H9 (cell line): ENCODE measurements at regions not wholly inside any gene's neighbourhood (a gene's known extent, or its start where the extent isn't known, plus 50 kb on each side); places are given as distances from the start of the nearest gene placed in this dataset.

ENCODE experiments used
- DNase-seq: peaks from one replicate; pipeline ENCODE4 v3.0.0-alpha.2; 2017
- H2AFZ ChIP-seq: one replicate; pipeline ENCODE4 v1.6.1; 2013; ENCODE audit warnings: mild to moderate bottlenecking, low read length, control low read depth, moderate library complexity
- H2AK5ac ChIP-seq: 2 replicates; pipeline ENCODE4 v1.6.1; 2013; ENCODE audit warnings: low read length, control low read depth, mixed read lengths; ENCODE audit not compliant: insufficient read length
- H2BK120ac ChIP-seq: one replicate; pipeline ENCODE4 v1.6.1; 2013; ENCODE audit warnings: low read depth, mild to moderate bottlenecking, low read length, control low read depth, inconsistent platforms; ENCODE audit not compliant: poor library complexity, severe bottlenecking
- H2BK12ac ChIP-seq: 2 replicates; pipeline ENCODE4 v1.6.1; 2013; ENCODE audit warnings: low read length, control low read depth, mixed read lengths, low read depth; ENCODE audit not compliant: insufficient read length
- H2BK15ac ChIP-seq: 2 replicates; pipeline ENCODE4 v1.6.1; 2013; ENCODE audit warnings: low read depth, low read length, control low read depth
- H2BK20ac ChIP-seq: one replicate; pipeline ENCODE4 v1.6.1; 2013; ENCODE audit warnings: low read depth, mild to moderate bottlenecking, low read length, control low read depth, inconsistent platforms; ENCODE audit not compliant: poor library complexity, severe bottlenecking
- H2BK5ac ChIP-seq: 2 replicates; pipeline ENCODE4 v1.6.1; 2013; ENCODE audit warnings: low read length, control low read depth, mixed read lengths; ENCODE audit not compliant: insufficient read length
- H3K14ac ChIP-seq: 2 replicates; pipeline ENCODE4 v1.6.1; 2013; ENCODE audit warnings: low read length, control low read depth; ENCODE audit not compliant: insufficient read depth
- H3K18ac ChIP-seq: 2 replicates; pipeline ENCODE4 v1.6.1; 2013; ENCODE audit warnings: low read depth, mild to moderate bottlenecking, mixed read lengths, low read length, control low read depth; ENCODE audit not compliant: insufficient read length
- H3K23ac ChIP-seq: 2 replicates; pipeline ENCODE4 v1.6.1; 2013; ENCODE audit warnings: low read length, control low read depth, mixed read lengths, low read depth; ENCODE audit not compliant: insufficient read length
- H3K23me2 ChIP-seq: 2 replicates; pipeline ENCODE4 v1.6.1; 2013; ENCODE audit warnings: low read depth, mild to moderate bottlenecking, mixed read lengths, low read length, control low read depth; ENCODE audit not compliant: insufficient read length, poor library complexity, severe bottlenecking
- H3K27ac ChIP-seq: 2 replicates; pipeline ENCODE4 v1.5.1; 2013; ENCODE audit warnings: low read length, control low read depth, mixed read lengths, low read depth; ENCODE audit not compliant: insufficient read length
- H3K27me3 ChIP-seq: 2 replicates; pipeline ENCODE4 v1.6.1; 2013; ENCODE audit warnings: low read length, control low read depth, inconsistent platforms; ENCODE audit not compliant: insufficient read depth
- H3K4ac ChIP-seq: 2 replicates; pipeline ENCODE4 v1.6.1; 2013; ENCODE audit warnings: low read depth, mild to moderate bottlenecking, control low read depth, inconsistent platforms, low read length, moderate library complexity
- H3K4me1 ChIP-seq: 2 replicates; pipeline ENCODE4 v1.6.1; 2013; ENCODE audit warnings: low read length, control low read depth, inconsistent platforms; ENCODE audit not compliant: insufficient read depth
- H3K4me2 ChIP-seq: 2 replicates; pipeline ENCODE4 v1.6.1; 2013; ENCODE audit warnings: low read length, control low read depth, mixed read lengths; ENCODE audit not compliant: insufficient read length, insufficient read depth
- H3K56ac ChIP-seq: 2 replicates; pipeline ENCODE4 v1.6.1; 2013; ENCODE audit warnings: low read depth, mild to moderate bottlenecking, mixed read lengths, low read length, control low read depth; ENCODE audit not compliant: insufficient read length
- H3K79me1 ChIP-seq: 2 replicates; pipeline ENCODE4 v1.6.1; 2013; ENCODE audit warnings: low read depth, mild to moderate bottlenecking, moderate library complexity, low read length, control low read depth, inconsistent platforms; ENCODE audit not compliant: insufficient read depth, poor library complexity, severe bottlenecking
- H3K79me2 ChIP-seq: 2 replicates; pipeline ENCODE4 v1.6.1; 2013; ENCODE audit warnings: low read length, control low read depth, inconsistent platforms; ENCODE audit not compliant: insufficient read depth
- H3K9ac ChIP-seq: 2 replicates; pipeline ENCODE4 v1.6.1; 2013; ENCODE audit warnings: low read length, control low read depth, mixed read lengths; ENCODE audit not compliant: insufficient read length; ENCODE audit errors: extremely low read depth
- H3K9me3 ChIP-seq: one replicate; pipeline ENCODE4 v1.6.1; 2013; ENCODE audit warnings: low read depth, low read length, inconsistent platforms; ENCODE audit not compliant: control insufficient read depth
- H3T11ph ChIP-seq: one replicate; pipeline ENCODE4 v1.6.1; 2013; ENCODE audit warnings: mild to moderate bottlenecking, low read length, control low read depth, inconsistent platforms
- H4K20me1 ChIP-seq: one replicate; pipeline ENCODE4 v1.6.1; 2013; ENCODE audit not compliant: control insufficient read depth, insufficient read length, insufficient read depth
- H4K5ac ChIP-seq: 2 replicates; pipeline ENCODE4 v1.6.1; 2013; ENCODE audit warnings: low read depth, mild to moderate bottlenecking, mixed read lengths, low read length, control low read depth; ENCODE audit not compliant: insufficient read length
- H4K8ac ChIP-seq: replicated peaks from 2 replicates; pipeline ENCODE4 v1.6.1; 2013; ENCODE audit warnings: low read length, control low read depth, mixed read lengths, low read depth; ENCODE audit not compliant: insufficient read length
- H4K91ac ChIP-seq: 2 replicates; pipeline ENCODE4 v1.6.1; 2013; ENCODE audit warnings: low read depth, mild to moderate bottlenecking, moderate library complexity, mixed read lengths, low read length, control low read depth; ENCODE audit not compliant: insufficient read length
- H3K27ac Mint-ChIP-seq, 3 experiments: 2 replicates in 2 of 3; 3 replicates in 1 of 3; pipeline ENCODE4 v1.8.0; 2020 to 2021; ENCODE audit warnings: mixed read lengths in 3 of 3, mild to moderate bottlenecking in 1 of 3, moderate library complexity in 1 of 3
- H3K27me3 Mint-ChIP-seq: 2 replicates; pipeline ENCODE4 v1.8.0; 2021; ENCODE audit warnings: low read depth, mild to moderate bottlenecking, moderate library complexity, mixed read lengths
- H3K36me3 Mint-ChIP-seq, 3 experiments: 2 replicates in 2 of 3; 3 replicates in 1 of 3; pipeline ENCODE4 v1.8.0; 2020 to 2021; ENCODE audit warnings: low read depth in 3 of 3, mixed read lengths in 3 of 3; ENCODE audit not compliant: insufficient read depth in 1 of 3
- H3K4me1 Mint-ChIP-seq, 2 experiments: 2 replicates each; pipeline ENCODE4 v1.8.0; 2020; ENCODE audit warnings: mixed read lengths in 2 of 2
- H3K4me3 Mint-ChIP-seq, 2 experiments: 2 replicates in 1 of 2; 3 replicates in 1 of 2; pipeline ENCODE4 v1.8.0; 2020 to 2021; ENCODE audit warnings: mild to moderate bottlenecking in 2 of 2, mixed read lengths in 2 of 2, moderate library complexity in 1 of 2
- H3K9me3 Mint-ChIP-seq, 2 experiments: 2 replicates in 1 of 2; 3 replicates in 1 of 2; pipeline ENCODE4 v1.8.0; 2020; ENCODE audit warnings: mild to moderate bottlenecking in 2 of 2, mixed read lengths in 2 of 2, moderate library complexity in 1 of 2
- CTCF ChIP-seq: fragments of 200-600 bp; sonication (generic); conservative IDR thresholded peaks from 3 replicates; pipeline ENCODE4 v1.8.0; 2021; ENCODE audit warnings: antibody characterized with exemption, mild to moderate bottlenecking
- WGBS: extraction: QIAGEN DNeasy Blood & Tissue Kit; methylation state at CpG from one replicate; pipeline ENCODE4 v1.1.7; 2013; ENCODE audit warnings: missing lambda C conversion rate, low lambda C conversion rate, mixed read lengths; ENCODE audit not compliant: insufficient read length; ENCODE audit errors: extremely low coverage; 5-methylcytosine and 5-hydroxymethylcytosine counted together

GRCh38 chr14:97219431-97220017, 422.3 kb downstream of the VRK1 start:
- DNase-seq: no peak
- peaks cover 2% of the 10 kb centered on the region; the same call in 1 of the 2 replicates for H3K4me1 ChIP-seq
- no peak overlapping the region for H4K8ac ChIP-seq
- no peak overlapping the region for H3K14ac ChIP-seq
- peaks cover 16% of the 10 kb centered on the region for H3K23me2 ChIP-seq
- no peak overlapping the region for H2BK20ac ChIP-seq
- WGBS: no CpG with 5 or more reads among the region's 32 CpGs
- TF ChIP-seq CTCF: no peak
- peak overlapping the region; percentile 63 for H3K4me2 ChIP-seq
- Mint-ChIP-seq H3K36me3 (no peaks in the 10 kb centered on the region), H3K4me3 (peak overlapping the region; percentile 70 to 77), H3K27ac (no peak overlapping the region), H3K27me3 (peaks cover 14% of the 10 kb centered on the region), H3K9me3 (no peaks in the 10 kb centered on the region), H3K4me1 (peaks cover 23 to 28% of the 10 kb centered on the region in 2 experiments)
- no peak overlapping the region for H3K9ac ChIP-seq
- H2BK5ac ChIP-seq: no peak overlapping the region
- no peak overlapping the region for H3K18ac ChIP-seq
- H3K9me3 ChIP-seq: no peaks in the 10 kb centered on the region
- H3T11ph ChIP-seq: no peak overlapping the region
- H3K27me3 ChIP-seq: no peaks in the 10 kb centered on the region
- no peak overlapping the region for H2BK12ac ChIP-seq
- H3K56ac ChIP-seq: no peak overlapping the region
- H2AFZ ChIP-seq: no peak overlapping the region
- no peak overlapping the region for H3K4ac ChIP-seq
- no peak overlapping the region for H2BK120ac ChIP-seq
- no peak overlapping the region for H4K91ac ChIP-seq
- H3K27ac ChIP-seq: no peak overlapping the region
- H3K23ac ChIP-seq: no peak overlapping the region
- no peaks in the 10 kb centered on the region for H3K79me1 ChIP-seq
- no peak overlapping the region for H2AK5ac ChIP-seq
- no peaks in the 10 kb centered on the region for H4K20me1 ChIP-seq
- no peak overlapping the region for H4K5ac ChIP-seq
- no peaks in the 10 kb centered on the region for H3K79me2 ChIP-seq
- no peak overlapping the region for H2BK15ac ChIP-seq
